Stomach (tissue), 8 donors: ENCODE measurements at regions not wholly inside any gene's neighbourhood (a gene's known extent, or its start where the extent isn't known, plus 50 kb on each side); places are given as distances from the start of the nearest gene placed in this dataset.

ENCODE experiments used
- DNase-seq, 2 donors: peaks; one replicate each; pipeline versions ENCODE4 v3.0.0 to v3.0.0-alpha.2; 2013 to 2019
- H3K27ac ChIP-seq, 5 donors: fragments of 200-600 bp in 4 of 5; sonication (generic) in 4 of 5; one replicate each; pipeline ENCODE4 v1.5.1; 2013 to 2019; ENCODE audit warnings: mild to moderate bottlenecking in 1 of 5, moderate library complexity in 1 of 5
- H3K27me3 ChIP-seq, 3 donors: fragments of 200-600 bp; sonication (generic); one replicate each; pipeline ENCODE4 v1.5.1; 2017 to 2019; ENCODE audit warnings: mixed run types in 1 of 3
- H3K36me3 ChIP-seq, 4 donors: fragments of 200-600 bp; sonication (generic); 1 replicate in 3 of 4; 2 replicates in 1 of 4; pipeline ENCODE4 v1.5.1; 2016 to 2019
- H3K4me1 ChIP-seq, 4 donors: fragments of 200-600 bp; sonication (generic); one replicate each; pipeline ENCODE4 v1.5.1; 2016 to 2019
- H3K4me3 ChIP-seq, 4 donors: fragments of 200-600 bp; sonication (generic) in 3 of 4; one replicate each; pipeline ENCODE4 v1.5.1; 2016 to 2019; ENCODE audit warnings: mild to moderate bottlenecking in 1 of 4
- H3K9me3 ChIP-seq, 4 donors: fragments of 200-600 bp; sonication (generic); one replicate each; pipeline ENCODE4 v1.5.1; 2016 to 2019
- CTCF ChIP-seq, 7 experiments: fragments of 450-650 bp in 4 of 7; fragments of 200-600 bp in 3 of 7; sonication (generic) in 3 of 7; IDR thresholded peaks; one replicate each; pipeline ENCODE4 v1.5.1; 2016 to 2019; ENCODE audit warnings: antibody characterized with exemption in 7 of 7, control low read depth in 2 of 7, mild to moderate bottlenecking in 1 of 7
- EP300 ChIP-seq: sonication (generic); formaldehyde crosslinking; IDR thresholded peaks from one replicate; pipeline ENCODE4 v1.6.1; 2017; ENCODE audit warnings: antibody characterized with exemption
- POLR2A ChIP-seq, 4 donors: fragments of 450-650 bp; IDR thresholded peaks; one replicate each; pipeline ENCODE4 v1.6.1; 2016; ENCODE audit warnings: antibody characterized with exemption in 4 of 4, control low read depth in 2 of 4, mild to moderate bottlenecking in 1 of 4, moderate library complexity in 1 of 4
- POLR2AphosphoS5 ChIP-seq, 3 donors: sonication (generic); formaldehyde crosslinking; IDR thresholded peaks; one replicate each; pipeline ENCODE4 v1.6.1; 2016; ENCODE audit warnings: antibody characterized with exemption in 3 of 3
- WGBS, 5 donors: extraction: QIAGEN DNeasy Blood & Tissue Kit in 3 of 5; methylation state at CpG; one replicate each; pipeline versions ENCODE4 v1.1.5 to v1.1.7; 2013 to 2018; 5-methylcytosine and 5-hydroxymethylcytosine counted together
- intact Hi-C: fragments of 100-400 bp; cut with DNase I; formaldehyde crosslinking; loops from one replicate; pipeline ENCODE4 v1.15.1; 2023; ENCODE audit warnings: low total_unique reads
- donor health status: healthy with polysubstance abuse.
- donor health status: Bipolar disorder and iron deficiency.
- donor health status: healthy.

- intact Hi-C loops, result no loop called here
- Histone ChIP-seq H3K9me3 (peaks cover 0 to 9% (median 0%) of the 10 kb centered on the region in 4 donors), H3K27me3 (no peaks in the 10 kb centered on the region), H3K4me1 (no peaks in the 10 kb centered on the region), H3K36me3 (no peaks in the 10 kb centered on the region), H3K4me3 (no peak overlapping the region), H3K27ac (no peak overlapping the region)
- no peak for DNase-seq
- TF ChIP-seq POLR2A (IDR thresholded peaks at IDR 0.05), result no peak
- no peak for TF ChIP-seq POLR2AphosphoS5 (IDR thresholded peaks at IDR 0.05)
- no peak for TF ChIP-seq CTCF (IDR thresholded peaks at IDR 0.05)
- no peak for TF ChIP-seq EP300
- 74 to 91% (median 84%) methylated on average over 1 of the region's 1 CpG for WGBS, 5 donors
These were observed 1974.1 kb upstream of the PCDH20 start for GRCh38 chr13:63389756-63390155.

- Histone ChIP-seq H3K9me3 (peaks cover 0 to 7% (median 0%) of the 10 kb centered on the region in 4 donors), H3K27me3 (no peaks in the 10 kb centered on the region), H3K27ac (no peak overlapping the region), H3K36me3 (no peaks in the 10 kb centered on the region), H3K4me1 (no peaks in the 10 kb centered on the region), H3K4me3 (no peak overlapping the region)
- intact Hi-C loops, result no loop called here
- 76 to 90% (median 81%) methylated on average over 2 of the region's 2 CpGs for WGBS, 5 donors
- no peak for DNase-seq
- TF ChIP-seq CTCF (IDR thresholded peaks at IDR 0.05) (no peak), EP300 (no peak), POLR2A (IDR thresholded peaks at IDR 0.05) (no peak), POLR2AphosphoS5 (IDR thresholded peaks at IDR 0.05) (no peak)
These were observed 1965.6 kb upstream of the PCDH20 start for GRCh38 chr13:63381078-63381859.

GRCh38 chr13:63377986-63378385 lies 1962.3 kb upstream of the PCDH20 start:
- no peak overlapping the region for H3K4me3 ChIP-seq
- TF ChIP-seq CTCF (IDR thresholded peaks at IDR 0.05) (no peak), POLR2A (IDR thresholded peaks at IDR 0.05) (no peak), EP300 (no peak), POLR2AphosphoS5 (IDR thresholded peaks at IDR 0.05) (no peak)
- no peak overlapping the region for H3K27ac ChIP-seq
- intact Hi-C loops, result no loop called here
- no peaks in the 10 kb centered on the region for H3K4me1 ChIP-seq
- peaks cover 0 to 7% (median 0%) of the 10 kb centered on the region in 4 donors for H3K9me3 ChIP-seq
- DNase-seq, result no peak
- H3K36me3 ChIP-seq, result no peaks in the 10 kb centered on the region
- 64 to 91% (median 81%) methylated on average over 2 of the region's 2 CpGs for WGBS, 5 donors
- no peaks in the 10 kb centered on the region for H3K27me3 ChIP-seq

GRCh38 chr13:63370101-63370500 lies 1954.5 kb upstream of the PCDH20 start:
- H3K27me3 ChIP-seq, result no peaks in the 10 kb centered on the region
- no peak for DNase-seq
- H3K4me1 ChIP-seq, result no peaks in the 10 kb centered on the region
- no peak for TF ChIP-seq EP300
- no peak for TF ChIP-seq POLR2AphosphoS5 (IDR thresholded peaks at IDR 0.05)
- no peak for TF ChIP-seq POLR2A (IDR thresholded peaks at IDR 0.05)
- no peak overlapping the region for H3K4me3 ChIP-seq
- intact Hi-C loops, result no loop called here
- no peaks in the 10 kb centered on the region for H3K36me3 ChIP-seq
- no peak overlapping the region for H3K27ac ChIP-seq
- no peaks in the 10 kb centered on the region for H3K9me3 ChIP-seq
- WGBS, 5 donors, result 33 to 43% (median 42%) methylated on average over 1 of the region's 1 CpG
